VCaP (cell line): ENCODE measurements at regions not wholly inside any gene's neighbourhood (a gene's known extent, or its start where the extent isn't known, plus 50 kb on each side); places are given as distances from the start of the nearest gene placed in this dataset.

Experiments used
- H3K27ac ChIP-seq: fragments of 450-650 bp; 2 replicates; pipeline ENCODE4 v1.5.1; 2017
- CTCF ChIP-seq: fragments of 450-650 bp; conservative IDR thresholded peaks from 2 replicates; pipeline ENCODE4 v1.5.1; 2017; ENCODE audit warnings: mild to moderate bottlenecking, moderate library complexity

GRCh38 chr3:159788291-159788690 is 200.3 kb upstream of the IL12A start:
- TF ChIP-seq CTCF: no peak
- H3K27ac ChIP-seq: no peak overlapping the region

GRCh38 chr3:159789017-159789416 is 199.6 kb upstream of the IL12A start:
- TF ChIP-seq CTCF: no peak
- no peak overlapping the region for H3K27ac ChIP-seq

GRCh38 chr3:159789742-159790635 is 198.6 kb upstream of the IL12A start:
- H3K27ac ChIP-seq: no peak overlapping the region
- no peak for TF ChIP-seq CTCF

GRCh38 chr3:159791336-159791735 is 197.3 kb upstream of the IL12A start:
- TF ChIP-seq CTCF: no peak
- H3K27ac ChIP-seq: no peak overlapping the region

- TF ChIP-seq CTCF: no peak
- no peak overlapping the region for H3K27ac ChIP-seq
Measured at GRCh38 chr3:159792070-159792469, 196.6 kb upstream of the IL12A start.

- TF ChIP-seq CTCF: no peak
- no peak overlapping the region for H3K27ac ChIP-seq
Measured at GRCh38 chr3:159795042-159795441, 193.6 kb upstream of the IL12A start.

GRCh38 chr3:159795681-159796175 is 192.9 kb upstream of the IL12A start:
- no peak overlapping the region for H3K27ac ChIP-seq
- no peak for TF ChIP-seq CTCF
